Caco-2 (cell line): ENCODE measurements at regions not wholly inside any gene's neighbourhood (a gene's known extent, or its start where the extent isn't known, plus 50 kb on each side); places are given as distances from the start of the nearest gene placed in this dataset.
"Not testable (repeated sequence)": the region's sequence is repeated elsewhere in the genome, so short reads cannot be mapped to it uniquely, and the experiment has no call there.

Source experiments
- BruUV-seq: library from RNA; stranded (reverse); fragments of 400-500 nt; replicated peaks from 2 replicates; lab custom pipeline; 2021; lab: Mats Ljungman, UMichigan
- CTCF ChIA-PET: fragments of 300-600 bp; sonication (Branson Sonifier 250); formaldehyde crosslinking; loops from one replicate; lab custom pipeline; 2022; ENCODE audit warnings: antibody characterized with exemption; lab: Charles Lee
- POLR2A ChIA-PET: fragments of 300-600 bp; sonication (Branson Sonifier 250); formaldehyde crosslinking; loops from one replicate; lab custom pipeline; 2022; ENCODE audit warnings: antibody characterized with exemption; lab: Charles Lee
- DNase-seq, 2 experiments: peaks; one replicate each; pipeline versions ENCODE4 v3.0.0 to v3.0.0-alpha.2; 2020 to 2022
- H3K27me3 ChIP-seq: replicated peaks from 2 replicates; pipeline ENCODE4 v1.6.0; 2011; ENCODE audit warnings: low read length; ENCODE audit not compliant: control insufficient read depth, insufficient read depth
- H3K36me3 ChIP-seq: 2 replicates; pipeline ENCODE4 v1.5.1; 2011; ENCODE audit warnings: low read length; ENCODE audit not compliant: control insufficient read depth, insufficient read depth
- H3K4me1 ChIP-seq: fragments of 250-450 bp; sonication (Bioruptor Pico); 2 replicates; pipeline ENCODE4 v1.5.1; 2020; ENCODE audit warnings: mild to moderate bottlenecking
- H3K4me3 ChIP-seq: 2 replicates; pipeline ENCODE4 v1.5.1; 2011; ENCODE audit warnings: low read depth, mild to moderate bottlenecking, control low read depth, low read length
- H3K9me3 ChIP-seq: fragments of 250-450 bp; sonication (Bioruptor Pico); 2 replicates; pipeline ENCODE4 v1.5.1; 2020; ENCODE audit warnings: mild to moderate bottlenecking, moderate library complexity
- H3K27ac Mint-ChIP-seq: one replicate; pipeline ENCODE4 v1.8.0; 2022; ENCODE audit warnings: mixed read lengths; ENCODE audit not compliant: unreplicated experiment
- H3K27me3 Mint-ChIP-seq: one replicate; pipeline ENCODE4 v1.8.0; 2022; ENCODE audit warnings: mixed read lengths; ENCODE audit not compliant: insufficient read depth, unreplicated experiment
- H3K36me3 Mint-ChIP-seq: one replicate; pipeline ENCODE4 v1.8.0; 2022; ENCODE audit warnings: mild to moderate bottlenecking, mixed read lengths; ENCODE audit not compliant: insufficient read depth, unreplicated experiment
- H3K4me1 Mint-ChIP-seq: one replicate; pipeline ENCODE4 v1.8.0; 2022; ENCODE audit warnings: low read depth, mixed read lengths; ENCODE audit not compliant: unreplicated experiment
- H3K4me3 Mint-ChIP-seq: one replicate; pipeline ENCODE4 v1.8.0; 2022; ENCODE audit warnings: mild to moderate bottlenecking, moderate library complexity, mixed read lengths; ENCODE audit not compliant: unreplicated experiment
- H3K9me3 Mint-ChIP-seq: one replicate; pipeline ENCODE4 v1.8.0; 2022; ENCODE audit warnings: mixed read lengths; ENCODE audit not compliant: unreplicated experiment
- intact Hi-C: fragments of 100-400 bp; cut with micrococcal nuclease; formaldehyde crosslinking; loops from one replicate; pipeline ENCODE4 v1.10.0; 2022; ENCODE audit not compliant: unreplicated experiment
- TF ChIP-seq, protein P1 (sequence below), 2 experiments: fragments of 200-600 bp in 1 of 2; IDR thresholded peaks; 1 replicate in 1 of 2; 2 replicates in 1 of 2; pipeline versions ENCODE4 v1.5.1 to v1.8.0; 2011 to 2022; ENCODE audit warnings: antibody characterized with exemption in 1 of 2, control low read depth in 1 of 2, inconsistent platforms in 1 of 2, low read depth in 1 of 2, low read length in 1 of 2, mild to moderate bottlenecking in 1 of 2, moderate library complexity in 1 of 2; ENCODE audit not compliant: insufficient read depth in 1 of 2, severe bottlenecking in 1 of 2, unreplicated experiment in 1 of 2

GRCh38 chrX:25872786-25873185, 265.4 kb upstream of the MAGEB18 start:
- Mint-ChIP-seq H3K9me3 (no peaks in the 10 kb centered on the region), H3K4me3 (no peak overlapping the region), H3K36me3 (no peaks in the 10 kb centered on the region), H3K27me3 (no peaks in the 10 kb centered on the region), H3K27ac (no peak overlapping the region), H3K4me1 (no peaks in the 10 kb centered on the region)
- H3K27me3 ChIP-seq, result no peaks in the 10 kb centered on the region
- no peaks in the 10 kb centered on the region for H3K36me3 ChIP-seq
- ChIA-PET CTCF (no interaction called here), POLR2A (no interaction called here)
- intact Hi-C loops, result no loop called here
- TF ChIP-seq, protein P1, sequence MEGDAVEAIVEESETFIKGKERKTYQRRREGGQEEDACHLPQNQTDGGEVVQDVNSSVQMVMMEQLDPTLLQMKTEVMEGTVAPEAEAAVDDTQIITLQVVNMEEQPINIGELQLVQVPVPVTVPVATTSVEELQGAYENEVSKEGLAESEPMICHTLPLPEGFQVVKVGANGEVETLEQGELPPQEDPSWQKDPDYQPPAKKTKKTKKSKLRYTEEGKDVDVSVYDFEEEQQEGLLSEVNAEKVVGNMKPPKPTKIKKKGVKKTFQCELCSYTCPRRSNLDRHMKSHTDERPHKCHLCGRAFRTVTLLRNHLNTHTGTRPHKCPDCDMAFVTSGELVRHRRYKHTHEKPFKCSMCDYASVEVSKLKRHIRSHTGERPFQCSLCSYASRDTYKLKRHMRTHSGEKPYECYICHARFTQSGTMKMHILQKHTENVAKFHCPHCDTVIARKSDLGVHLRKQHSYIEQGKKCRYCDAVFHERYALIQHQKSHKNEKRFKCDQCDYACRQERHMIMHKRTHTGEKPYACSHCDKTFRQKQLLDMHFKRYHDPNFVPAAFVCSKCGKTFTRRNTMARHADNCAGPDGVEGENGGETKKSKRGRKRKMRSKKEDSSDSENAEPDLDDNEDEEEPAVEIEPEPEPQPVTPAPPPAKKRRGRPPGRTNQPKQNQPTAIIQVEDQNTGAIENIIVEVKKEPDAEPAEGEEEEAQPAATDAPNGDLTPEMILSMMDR (IDR thresholded peaks at IDR 0.05; ENCODE audit: insufficient read depth in 1 of 2, low read depth in 1 of 2, low read length in 1 of 2, severe bottlenecking in 1 of 2, unreplicated experiment in 1 of 2), result no peak
- no peaks in the 10 kb centered on the region for H3K4me1 ChIP-seq
- BruUV-seq, result no TSS peak
- H3K4me3 ChIP-seq, result no peak overlapping the region
- H3K9me3 ChIP-seq, result no peaks in the 10 kb centered on the region
- DNase-seq, result no peak

GRCh38 chrX:25873196-25873595, 264.9 kb upstream of the MAGEB18 start:
- DNase-seq, result no peak
- no peak overlapping the region for H3K4me3 Mint-ChIP-seq
- H3K4me1 Mint-ChIP-seq, result no peaks in the 10 kb centered on the region
- POLR2A ChIA-PET, result no interaction called here
- H3K36me3 Mint-ChIP-seq, result no peaks in the 10 kb centered on the region
- no peaks in the 10 kb centered on the region for H3K27me3 Mint-ChIP-seq
- intact Hi-C loops, result no loop called here
- Histone ChIP-seq H3K4me3 (no peak overlapping the region), H3K36me3 (no peaks in the 10 kb centered on the region), H3K4me1 (no peaks in the 10 kb centered on the region), H3K9me3 (no peaks in the 10 kb centered on the region), H3K27me3 (no peaks in the 10 kb centered on the region)
- no peak overlapping the region for H3K27ac Mint-ChIP-seq
- BruUV-seq, result no TSS peak
- TF ChIP-seq, protein P1 (IDR thresholded peaks at IDR 0.05; ENCODE audit: insufficient read depth in 1 of 2, low read depth in 1 of 2, low read length in 1 of 2, severe bottlenecking in 1 of 2, unreplicated experiment in 1 of 2), result no peak
- H3K9me3 Mint-ChIP-seq, result no peaks in the 10 kb centered on the region
- CTCF ChIA-PET, result no interaction called here

GRCh38 chrX:25878806-25879205, 259.3 kb upstream of the MAGEB18 start:
- H3K36me3 ChIP-seq, result no peaks in the 10 kb centered on the region
- Mint-ChIP-seq H3K36me3 (no peaks in the 10 kb centered on the region), H3K9me3 (no peaks in the 10 kb centered on the region), H3K27me3 (no peaks in the 10 kb centered on the region), H3K4me1 (no peaks in the 10 kb centered on the region), H3K4me3 (no peak overlapping the region), H3K27ac (no peak overlapping the region)
- no peak overlapping the region for H3K4me3 ChIP-seq
- intact Hi-C loops, result no loop called here
- H3K9me3 ChIP-seq, result no peaks in the 10 kb centered on the region
- BruUV-seq, result no TSS peak
- no peaks in the 10 kb centered on the region for H3K27me3 ChIP-seq
- DNase-seq, result no peak
- TF ChIP-seq, protein P1 (IDR thresholded peaks at IDR 0.05; ENCODE audit: insufficient read depth in 1 of 2, low read depth in 1 of 2, low read length in 1 of 2, severe bottlenecking in 1 of 2, unreplicated experiment in 1 of 2), result no peak
- ChIA-PET CTCF (no interaction called here), POLR2A (no interaction called here)
- H3K4me1 ChIP-seq, result no peaks in the 10 kb centered on the region

DNA sequence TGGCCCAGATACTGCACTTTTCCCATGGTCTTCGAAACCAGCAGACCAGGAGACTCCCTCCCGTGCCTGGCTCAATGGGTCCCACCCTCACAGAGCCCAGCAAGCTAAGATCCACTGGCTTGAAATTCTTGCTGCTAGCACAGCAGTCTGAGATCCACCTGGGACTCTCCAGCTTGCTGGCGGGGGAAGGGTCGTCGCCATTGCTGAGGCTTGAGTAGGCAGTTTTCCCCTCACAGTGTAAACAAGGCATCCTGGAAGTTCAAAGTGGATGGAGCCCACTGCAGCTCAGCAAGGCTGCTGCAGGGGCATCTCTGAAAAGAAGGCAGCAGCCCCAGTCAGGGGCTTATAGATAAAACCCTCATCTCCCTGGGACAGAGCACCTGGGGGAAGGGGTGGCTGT, 255.6 kb upstream of the MAGEB18 start:
- intact Hi-C loops, H3K4me1 ChIP-seq, H3K9me3 Mint-ChIP-seq, H3K27ac Mint-ChIP-seq, CTCF ChIA-PET, H3K4me1 Mint-ChIP-seq, H3K4me3 Mint-ChIP-seq, H3K36me3 Mint-ChIP-seq, H3K4me3 ChIP-seq, DNase-seq, H3K9me3 ChIP-seq, H3K36me3 ChIP-seq, POLR2A ChIA-PET, BruUV-seq, H3K27me3 Mint-ChIP-seq, H3K27me3 ChIP-seq: not testable (repeated sequence)
